T-cell (primary cell): ENCODE measurements at regions not wholly inside any gene's neighbourhood (a gene's known extent, or its start where the extent isn't known, plus 50 kb on each side); places are given as distances from the start of the nearest gene placed in this dataset.

Experiments
- ATAC-seq, 4 experiments: fragments of 200-7000 bp in 3 of 4; fragments of 150-1000 bp in 1 of 4; cut with Tn5 transposase; replicated peaks in 1 of 4; 1 replicate in 3 of 4; 2 replicates in 1 of 4; pipeline ENCODE4 v1.10.0; 2021; ENCODE audit warnings: moderate library complexity in 3 of 4, mild to moderate bottlenecking in 2 of 4, moderate number of reproducible peaks in 1 of 4
- CTCF ChIA-PET, 2 donors: fragments of 300-600 bp; sonication (Branson Sonifier 250); formaldehyde crosslinking; loops; one replicate each; lab custom pipeline; 2022; ENCODE audit warnings: antibody characterized with exemption in 2 of 2; lab: Charles Lee
- POLR2A ChIA-PET, 2 donors: fragments of 300-600 bp; sonication (Branson Sonifier 250); formaldehyde crosslinking; loops; one replicate each; lab custom pipeline; 2022; ENCODE audit warnings: antibody characterized with exemption in 2 of 2; lab: Charles Lee
- DNase-seq, 35 experiments: peaks; one replicate each; pipeline versions ENCODE4 v3.0.0 to v3.0.0-alpha.2; 2013 to 2023
- H3K27ac ChIP-seq: one replicate; pipeline ENCODE4 v1.5.1; 2013; ENCODE audit warnings: low read length
- H3K27me3 ChIP-seq, 2 experiments: replicated peaks in 1 of 2; 1 replicate in 1 of 2; 2 replicates in 1 of 2; pipeline versions ENCODE4 v1.6.1 to v1.7.0; 2013; ENCODE audit warnings: low read length in 1 of 2, mixed read lengths in 1 of 2; ENCODE audit not compliant: control insufficient read depth in 2 of 2, insufficient read depth in 2 of 2; ENCODE audit errors: extremely low read depth in 1 of 2
- H3K36me3 ChIP-seq, 2 donors: 1 replicate in 1 of 2; 2 replicates in 1 of 2; pipeline versions ENCODE4 v1.6.1 to v1.7.0; 2013; ENCODE audit warnings: low read length in 1 of 2; ENCODE audit not compliant: control insufficient read depth in 2 of 2, insufficient read depth in 1 of 2; ENCODE audit errors: extremely low read depth in 1 of 2
- H3K4me1 ChIP-seq, 2 experiments: 1 replicate in 1 of 2; 2 replicates in 1 of 2; pipeline versions ENCODE4 v1.6.1 to v1.7.0; 2013; ENCODE audit warnings: low read length in 2 of 2, mixed read lengths in 1 of 2; ENCODE audit not compliant: insufficient read depth in 2 of 2, control insufficient read depth in 1 of 2; ENCODE audit errors: extremely low read depth in 1 of 2
- H3K4me3 ChIP-seq, 2 donors: 1 replicate in 1 of 2; 2 replicates in 1 of 2; pipeline versions ENCODE4 v1.5.1 to v1.7.0; 2013; ENCODE audit warnings: mild to moderate bottlenecking in 2 of 2, low read length in 1 of 2, moderate library complexity in 1 of 2; ENCODE audit not compliant: control insufficient read depth in 1 of 2; ENCODE audit errors: extremely low read depth in 1 of 2
- H3K9me3 ChIP-seq: 2 replicates; pipeline ENCODE4 v1.7.0; 2013
- H3K27ac Mint-ChIP-seq, 2 donors: one replicate each; pipeline ENCODE4 v1.8.0; 2020 to 2021; ENCODE audit warnings: mild to moderate bottlenecking in 2 of 2, mixed read lengths in 2 of 2
- H3K27me3 Mint-ChIP-seq, 2 donors: one replicate each; pipeline ENCODE4 v1.8.0; 2021 to 2022; ENCODE audit warnings: mixed read lengths in 2 of 2
- H3K36me3 Mint-ChIP-seq: one replicate; pipeline ENCODE4 v1.8.0; 2021; ENCODE audit warnings: mixed read lengths
- H3K4me1 Mint-ChIP-seq, 3 donors: one replicate each; pipeline ENCODE4 v1.8.0; 2020 to 2022; ENCODE audit warnings: mixed read lengths in 3 of 3, mild to moderate bottlenecking in 1 of 3
- H3K4me3 Mint-ChIP-seq, 3 donors: one replicate each; pipeline ENCODE4 v1.8.0; 2020 to 2022; ENCODE audit warnings: mild to moderate bottlenecking in 3 of 3, mixed read lengths in 3 of 3, moderate library complexity in 3 of 3
- H3K9me3 Mint-ChIP-seq, 3 donors: one replicate each; pipeline ENCODE4 v1.8.0; 2020 to 2022; ENCODE audit warnings: mixed read lengths in 3 of 3
- WGBS: methylation state at CpG from one replicate; pipeline ENCODE4 v1.1.5; 2013; ENCODE audit warnings: missing lambda C conversion rate; ENCODE audit not compliant: insufficient coverage; 5-methylcytosine and 5-hydroxymethylcytosine counted together

DNA sequence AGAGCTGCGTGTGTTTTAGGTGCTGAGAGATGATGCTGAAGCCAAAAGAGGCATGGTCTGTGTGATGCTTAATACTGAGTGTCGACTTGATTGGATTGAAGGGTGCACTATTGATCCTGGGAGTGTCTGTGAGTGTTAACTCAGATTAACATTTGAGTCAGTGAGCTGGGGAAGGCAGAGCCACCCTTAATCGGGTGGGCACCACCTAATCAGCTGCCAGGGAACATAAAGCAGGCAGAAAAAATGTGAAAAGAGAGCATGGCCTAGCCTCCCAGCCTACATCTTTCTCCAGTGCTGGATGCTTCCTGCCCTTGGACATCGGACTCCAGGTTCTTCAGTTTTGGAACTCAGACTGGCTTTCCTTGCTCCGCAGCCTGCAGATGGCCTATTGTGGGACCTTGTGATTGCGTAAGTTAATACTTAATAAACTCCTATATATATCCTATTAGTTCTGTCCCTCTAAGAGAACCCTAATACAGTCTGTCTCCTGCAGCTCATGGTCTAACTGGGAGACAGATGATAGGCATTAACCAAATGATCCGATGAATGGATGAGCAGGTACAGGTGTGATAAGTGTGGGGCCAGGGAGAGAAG lies 91.6 kb downstream of the TFAP2C start:
- peaks cover 2 to 7% of the 10 kb centered on the region in 2 donors for H3K27me3 Mint-ChIP-seq
- Histone ChIP-seq H3K9me3 (no peaks in the 10 kb centered on the region), H3K27ac (no peak overlapping the region), H3K36me3 (no peaks in the 10 kb centered on the region), H3K27me3 (peaks cover 0 to 4% of the 10 kb centered on the region in 2 experiments), H3K4me1 (no peaks in the 10 kb centered on the region), H3K4me3 (no peak overlapping the region)
- H3K27ac Mint-ChIP-seq, result no peak overlapping the region
- WGBS, result 79% methylated on average over 5 of the region's 7 CpGs
- H3K36me3 Mint-ChIP-seq, result no peaks in the 10 kb centered on the region
- ChIA-PET POLR2A (no interaction called here), CTCF (no interaction called here)
- ATAC-seq (no peak), DNase-seq (no peak)
- H3K4me3 Mint-ChIP-seq, result no peak overlapping the region
- H3K9me3 Mint-ChIP-seq, result no peaks in the 10 kb centered on the region
- H3K4me1 Mint-ChIP-seq, result no peaks in the 10 kb centered on the region

GRCh38 chr20:56722042-56722441 lies 92.9 kb downstream of the TFAP2C start:
- no peaks in the 10 kb centered on the region for H3K4me1 Mint-ChIP-seq
- CTCF ChIA-PET, result no interaction called here
- no peak overlapping the region for H3K4me3 Mint-ChIP-seq
- peaks cover 1 to 7% of the 10 kb centered on the region in 2 donors for H3K27me3 Mint-ChIP-seq
- peaks cover 0 to 3% of the 10 kb centered on the region in 2 experiments for H3K27me3 ChIP-seq
- no peaks in the 10 kb centered on the region for H3K4me1 ChIP-seq
- DNase-seq, result peak in 1 of 35 experiments; percentile 18
- WGBS, result 3% methylated on average over 3 of the region's 10 CpGs
- no peak for ATAC-seq
- H3K4me3 ChIP-seq, result no peak overlapping the region
- POLR2A ChIA-PET, result no interaction called here
- H3K9me3 Mint-ChIP-seq, result no peaks in the 10 kb centered on the region
- H3K36me3 Mint-ChIP-seq, result no peaks in the 10 kb centered on the region
- no peaks in the 10 kb centered on the region for H3K36me3 ChIP-seq
- H3K27ac ChIP-seq, result no peak overlapping the region
- H3K9me3 ChIP-seq, result no peaks in the 10 kb centered on the region
- no peak overlapping the region for H3K27ac Mint-ChIP-seq

- H3K4me1 Mint-ChIP-seq, result no peaks in the 10 kb centered on the region
- no peak overlapping the region for H3K27ac ChIP-seq
- no peaks in the 10 kb centered on the region for H3K36me3 ChIP-seq
- DNase-seq, result no peak
- H3K4me1 ChIP-seq, result no peaks in the 10 kb centered on the region
- no peak for ATAC-seq
- H3K4me3 Mint-ChIP-seq, result no peak overlapping the region
- H3K27ac Mint-ChIP-seq, result no peak overlapping the region
- 81% methylated on average over 6 of the region's 6 CpGs for WGBS
- ChIA-PET POLR2A (no interaction called here), CTCF (no interaction called here)
- peaks cover 0 to 3% of the 10 kb centered on the region in 2 experiments for H3K27me3 ChIP-seq
- no peaks in the 10 kb centered on the region for H3K9me3 Mint-ChIP-seq
- H3K4me3 ChIP-seq, result no peak overlapping the region
- H3K36me3 Mint-ChIP-seq, result no peaks in the 10 kb centered on the region
- no peaks in the 10 kb centered on the region for H3K9me3 ChIP-seq
- H3K27me3 Mint-ChIP-seq, result peaks cover 1 to 7% of the 10 kb centered on the region in 2 donors
Measured at GRCh38 chr20:56723331-56723730, 94.2 kb downstream of the TFAP2C start.

- WGBS, result 48% methylated on average over 3 of the region's 5 CpGs
- ChIA-PET POLR2A (no interaction called here), CTCF (no interaction called here)
Measured at GRCh38 chr20:56724241-56724757, 95.2 kb downstream of the TFAP2C start.

GRCh38 chr20:56730003-56730402 lies 100.9 kb downstream of the TFAP2C start:
- no peaks in the 10 kb centered on the region for H3K9me3 Mint-ChIP-seq
- no peaks in the 10 kb centered on the region for H3K4me1 Mint-ChIP-seq
- Histone ChIP-seq H3K36me3 (no peaks in the 10 kb centered on the region), H3K27ac (no peak overlapping the region), H3K27me3 (peaks cover 0 to 10% of the 10 kb centered on the region in 2 experiments), H3K9me3 (no peaks in the 10 kb centered on the region), H3K4me3 (no peak overlapping the region), H3K4me1 (no peaks in the 10 kb centered on the region)
- ATAC-seq, result no peak
- CTCF ChIA-PET, result no interaction called here
- no peak overlapping the region for H3K27ac Mint-ChIP-seq
- H3K4me3 Mint-ChIP-seq, result no peak overlapping the region
- POLR2A ChIA-PET, result no interaction called here
- no peaks in the 10 kb centered on the region for H3K36me3 Mint-ChIP-seq
- 76% methylated on average over 8 of the region's 8 CpGs for WGBS
- peaks cover 1 to 4% of the 10 kb centered on the region in 2 donors for H3K27me3 Mint-ChIP-seq
- no peak for DNase-seq

More at GRCh38 chr20:56724241-56724757, 95.2 kb downstream of the TFAP2C start:
- Mint-ChIP-seq H3K27ac (no peak overlapping the region), H3K4me3 (no peak overlapping the region), H3K9me3 (no peaks in the 10 kb centered on the region), H3K4me1 (no peaks in the 10 kb centered on the region), H3K36me3 (no peaks in the 10 kb centered on the region), H3K27me3 (peaks cover 1 to 7% of the 10 kb centered on the region in 2 donors)
- Histone ChIP-seq H3K27ac (no peak overlapping the region), H3K4me3 (no peak overlapping the region), H3K9me3 (no peaks in the 10 kb centered on the region), H3K36me3 (no peaks in the 10 kb centered on the region), H3K27me3 (peaks cover 0 to 3% of the 10 kb centered on the region in 2 experiments), H3K4me1 (no peaks in the 10 kb centered on the region)
- no peak for DNase-seq
- no peak for ATAC-seq

DNA sequence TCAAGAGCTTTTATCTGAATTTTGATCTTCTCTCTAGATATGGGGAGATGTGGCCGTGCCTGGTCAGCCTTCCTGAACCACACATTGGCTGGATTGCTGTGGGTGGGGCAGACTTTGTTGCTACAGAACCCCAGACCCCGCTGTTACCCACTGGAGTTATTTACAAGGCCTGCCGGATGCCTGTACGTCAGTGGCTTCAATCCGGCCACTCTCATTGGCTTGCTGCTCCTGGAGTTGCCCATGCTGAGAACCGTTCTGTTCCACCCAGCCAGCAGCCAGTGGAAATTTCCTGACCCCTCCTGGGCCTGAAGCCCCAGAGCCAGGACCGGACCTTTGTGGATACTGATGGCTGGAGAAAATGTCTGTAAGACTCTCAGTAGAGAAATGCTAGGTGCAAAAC lies 101.9 kb downstream of the TFAP2C start:
- Mint-ChIP-seq H3K27me3 (peaks cover 8 to 11% of the 10 kb centered on the region in 2 donors), H3K36me3 (no peaks in the 10 kb centered on the region), H3K4me3 (no peak overlapping the region), H3K4me1 (no peaks in the 10 kb centered on the region), H3K27ac (no peak overlapping the region), H3K9me3 (peaks cover 0 to 3% (median 0%) of the 10 kb centered on the region in 3 donors)
- no peak overlapping the region for H3K27ac ChIP-seq
- ATAC-seq, result no peak
- POLR2A ChIA-PET, result no interaction called here
- H3K36me3 ChIP-seq, result no peaks in the 10 kb centered on the region
- CTCF ChIA-PET, result no interaction called here
- H3K27me3 ChIP-seq, result peaks cover 0 to 19% of the 10 kb centered on the region in 2 experiments
- 69% methylated on average over 5 of the region's 7 CpGs for WGBS
- H3K4me1 ChIP-seq, result no peaks in the 10 kb centered on the region
- H3K9me3 ChIP-seq, result no peaks in the 10 kb centered on the region
- no peak for DNase-seq
- no peak overlapping the region for H3K4me3 ChIP-seq
